HEK293T (cell line): ENCODE measurements at regions not wholly inside any gene's neighbourhood (a gene's known extent, or its start where the extent isn't known, plus 50 kb on each side); places are given as distances from the start of the nearest gene placed in this dataset.

Experiments
- SUZ12 ChIP-seq: fragments of 450-650 bp; IDR thresholded peaks from 2 replicates; pipeline ENCODE4 v1.6.1; 2016; ENCODE audit warnings: mild to moderate bottlenecking
- TARDBP ChIP-seq: fragments of 450-650 bp; IDR thresholded peaks from 2 replicates; pipeline ENCODE4 v1.6.1; 2016
- ZNF384 ChIP-seq: fragments of 450-650 bp; IDR thresholded peaks from 2 replicates; pipeline ENCODE4 v1.6.1; 2016

DNA sequence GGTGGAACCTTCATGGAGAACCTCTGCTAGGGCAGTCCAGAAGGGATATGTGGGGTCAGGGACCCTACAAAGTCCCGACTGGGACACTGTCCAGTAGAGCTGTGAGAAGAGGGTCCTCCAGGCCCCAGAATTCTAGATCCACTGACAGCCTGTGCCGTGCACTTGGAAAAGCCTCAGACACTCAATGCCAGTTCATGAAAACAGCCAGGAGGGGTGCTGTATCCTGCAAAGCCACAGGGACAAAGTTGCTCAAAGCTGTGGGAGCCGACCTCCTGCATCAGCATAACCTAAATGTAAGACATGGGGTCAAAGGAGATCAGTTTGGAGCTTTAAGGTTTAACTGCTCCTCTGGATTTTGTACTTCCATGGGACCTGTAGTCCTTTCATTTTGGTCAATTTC lies 448.8 kb upstream of the CADM2 start:
- no peak for TF ChIP-seq TARDBP
- TF ChIP-seq ZNF384, result no peak
- no peak for TF ChIP-seq SUZ12
